ENCODE measurements at regions not wholly inside any gene's neighbourhood (a gene's known extent, or its start where the extent isn't known, plus 50 kb on each side); places are given as distances from the start of the nearest gene placed in this dataset.

GRCh38 chr3:127368186-127369032 lies 80.6 kb upstream of the PRR20G start:
- Histone ChIP-seq H3K36me3 (ENCODE audit: control insufficient read depth, insufficient read depth, low read length) (no peaks in the 10 kb centered on the region), H3K27me3 (ENCODE audit: control insufficient read depth, insufficient read depth, low read length) (peaks cover 20% of the 10 kb centered on the region; the same call in 1 of the 2 replicates), H3K27ac (ENCODE audit: low read depth, low read length) (no peak overlapping the region), H3K4me3 (ENCODE audit: low read depth, low read length) (no peak overlapping the region), H3K9me3 (ENCODE audit: control insufficient read depth, insufficient read depth, low read depth, low read length) (no peaks in the 10 kb centered on the region), H3K9ac (ENCODE audit: low read length) (no peak overlapping the region), H3K4me1 (ENCODE audit: control insufficient read depth, insufficient read depth, low read length) (peaks cover 8% of the 10 kb centered on the region; the same call in 1 of the 2 replicates)

GRCh38 chr3:127367593-127367992 lies 79.7 kb upstream of the PRR20G start:
- no peaks in the 10 kb centered on the region for H3K36me3 ChIP-seq (ENCODE audit: control insufficient read depth, insufficient read depth, low read length)
- no peak overlapping the region for H3K9ac ChIP-seq (ENCODE audit: low read length)
- no peak overlapping the region for H3K27ac ChIP-seq (ENCODE audit: low read depth, low read length)
- peaks cover 26% of the 10 kb centered on the region; the same call in 1 of the 2 replicates for H3K27me3 ChIP-seq (ENCODE audit: control insufficient read depth, insufficient read depth, low read length)
- no peaks in the 10 kb centered on the region for H3K9me3 ChIP-seq (ENCODE audit: control insufficient read depth, insufficient read depth, low read depth, low read length)
- no peak overlapping the region for H3K4me3 ChIP-seq (ENCODE audit: low read depth, low read length)
- peaks cover 8% of the 10 kb centered on the region; the same call in 1 of the 2 replicates for H3K4me1 ChIP-seq (ENCODE audit: control insufficient read depth, insufficient read depth, low read length)

DNA sequence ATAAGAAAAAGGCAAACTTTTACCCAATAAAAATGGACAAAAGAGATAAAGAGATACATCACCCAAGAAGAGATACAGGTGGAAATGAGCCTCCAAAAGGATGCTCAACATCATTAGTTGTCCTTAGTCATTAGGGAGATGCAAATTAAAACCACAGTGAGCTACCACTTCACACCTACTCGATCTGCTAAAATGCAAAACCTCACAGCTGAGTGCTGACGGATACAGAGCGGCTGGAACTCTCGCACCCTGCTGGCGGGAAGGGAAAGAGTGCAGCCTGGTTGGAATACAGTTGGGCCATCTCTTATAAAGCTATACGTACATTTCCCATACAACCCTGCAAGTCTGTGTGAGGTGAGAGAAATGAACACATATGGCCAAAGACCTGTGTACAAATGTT lies 78.5 kb upstream of the PRR20G start:
- Histone ChIP-seq H3K36me3 (ENCODE audit: control insufficient read depth, insufficient read depth, low read length) (no peaks in the 10 kb centered on the region), H3K27me3 (ENCODE audit: control insufficient read depth, insufficient read depth, low read length) (peaks cover 26% of the 10 kb centered on the region; the same call in 1 of the 2 replicates), H3K27ac (ENCODE audit: low read depth, low read length) (no peak overlapping the region), H3K4me1 (ENCODE audit: control insufficient read depth, insufficient read depth, low read length) (peaks cover 8% of the 10 kb centered on the region; the same call in 1 of the 2 replicates), H3K9ac (ENCODE audit: low read length) (no peak overlapping the region), H3K9me3 (ENCODE audit: control insufficient read depth, insufficient read depth, low read depth, low read length) (no peaks in the 10 kb centered on the region), H3K4me3 (ENCODE audit: low read depth, low read length) (no peak overlapping the region)

DNA sequence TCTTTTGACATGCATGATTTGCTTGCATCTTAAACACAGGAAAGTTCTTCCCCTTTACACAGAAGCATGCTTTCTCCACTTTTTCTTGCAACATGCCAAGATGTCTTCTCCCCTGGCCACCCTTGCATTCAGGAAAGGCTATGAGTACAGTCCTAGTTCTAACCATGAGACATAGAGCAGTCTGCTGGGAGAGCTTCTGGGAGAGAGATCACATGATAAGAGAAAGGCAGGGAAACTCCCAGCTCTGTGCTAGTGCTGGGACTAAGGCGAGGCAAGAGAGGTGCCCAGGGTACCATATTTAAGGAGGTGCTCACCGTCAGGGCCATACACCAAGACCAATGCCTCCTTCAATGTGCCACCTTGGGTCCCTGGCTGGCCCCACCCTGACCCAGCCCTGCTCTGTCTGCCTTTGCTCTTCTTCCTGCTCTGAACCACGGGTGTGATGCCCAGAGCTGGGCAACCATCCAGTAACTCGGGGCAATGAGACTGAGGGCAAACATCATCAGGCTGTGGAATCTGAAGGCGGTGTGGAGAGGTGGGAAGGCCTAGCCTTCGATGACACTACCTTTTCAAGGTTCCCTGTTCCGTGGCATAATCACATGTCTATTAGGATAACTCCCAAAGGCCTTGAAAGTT lies 77.4 kb upstream of the PRR20G start:
- Histone ChIP-seq H3K36me3 (ENCODE audit: control insufficient read depth, insufficient read depth, low read length) (no peaks in the 10 kb centered on the region), H3K27ac (ENCODE audit: low read depth, low read length) (no peak overlapping the region), H3K9ac (ENCODE audit: low read length) (no peak overlapping the region), H3K4me3 (ENCODE audit: low read depth, low read length) (no peak overlapping the region), H3K27me3 (ENCODE audit: control insufficient read depth, insufficient read depth, low read length) (peaks cover 26% of the 10 kb centered on the region; the same call in 1 of the 2 replicates), H3K4me1 (ENCODE audit: control insufficient read depth, insufficient read depth, low read length) (peaks cover 8% of the 10 kb centered on the region; the same call in 1 of the 2 replicates), H3K9me3 (ENCODE audit: control insufficient read depth, insufficient read depth, low read depth, low read length) (no peaks in the 10 kb centered on the region)

DNA sequence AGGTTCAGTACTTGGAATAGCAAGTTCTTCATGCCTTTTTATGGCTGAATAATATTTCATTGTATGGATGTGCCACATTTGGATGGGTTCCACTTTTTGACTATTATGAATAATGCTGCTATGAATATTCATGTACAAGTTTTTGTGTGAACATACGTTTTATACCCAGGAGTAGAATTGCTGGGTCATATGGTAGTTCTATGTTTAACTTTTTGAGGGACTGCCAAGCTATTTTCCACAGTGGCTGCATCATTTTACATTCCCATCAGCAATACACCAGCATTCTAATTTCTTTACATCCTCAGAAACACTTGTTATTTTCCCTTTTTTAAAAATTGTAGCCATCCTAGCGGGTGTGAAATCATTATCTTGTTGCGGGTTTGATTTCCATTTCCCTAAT lies 76.0 kb upstream of the PRR20G start:
- Histone ChIP-seq H3K27ac (ENCODE audit: low read depth, low read length) (no peak overlapping the region), H3K9me3 (ENCODE audit: control insufficient read depth, insufficient read depth, low read depth, low read length) (peaks cover 2% of the 10 kb centered on the region; the same call in 1 of the 2 replicates), H3K4me3 (ENCODE audit: low read depth, low read length) (no peak overlapping the region), H3K36me3 (ENCODE audit: control insufficient read depth, insufficient read depth, low read length) (no peaks in the 10 kb centered on the region), H3K9ac (ENCODE audit: low read length) (no peak overlapping the region), H3K4me1 (ENCODE audit: control insufficient read depth, insufficient read depth, low read length) (peaks cover 7% of the 10 kb centered on the region; the same call in 1 of the 2 replicates), H3K27me3 (ENCODE audit: control insufficient read depth, insufficient read depth, low read length) (peaks cover 26% of the 10 kb centered on the region; the same call in 1 of the 2 replicates)

- Histone ChIP-seq H3K4me1 (ENCODE audit: control insufficient read depth, insufficient read depth, low read length) (no peaks in the 10 kb centered on the region; the same call in 1 of the 2 replicates), H3K9me3 (ENCODE audit: control insufficient read depth, insufficient read depth, low read depth, low read length) (peaks cover 3% of the 10 kb centered on the region; the same call in 1 of the 2 replicates), H3K27ac (ENCODE audit: low read depth, low read length) (no peak overlapping the region), H3K36me3 (ENCODE audit: control insufficient read depth, insufficient read depth, low read length) (no peaks in the 10 kb centered on the region), H3K27me3 (ENCODE audit: control insufficient read depth, insufficient read depth, low read length) (peaks cover 26% of the 10 kb centered on the region; the same call in 1 of the 2 replicates), H3K9ac (ENCODE audit: low read length) (no peak overlapping the region), H3K4me3 (ENCODE audit: low read depth, low read length) (no peak overlapping the region)
These were observed 75.3 kb upstream of the PRR20G start for GRCh38 chr3:127363171-127363570.

- Histone ChIP-seq H3K9me3 (ENCODE audit: control insufficient read depth, insufficient read depth, low read depth, low read length) (peaks cover 27% of the 10 kb centered on the region), H3K27me3 (ENCODE audit: control insufficient read depth, insufficient read depth, low read length) (peaks cover 22% of the 10 kb centered on the region; the same call in 1 of the 2 replicates), H3K9ac (ENCODE audit: low read length) (no peak overlapping the region), H3K36me3 (ENCODE audit: control insufficient read depth, insufficient read depth, low read length) (no peaks in the 10 kb centered on the region), H3K27ac (ENCODE audit: low read depth, low read length) (no peak overlapping the region), H3K4me1 (ENCODE audit: control insufficient read depth, insufficient read depth, low read length) (no peaks in the 10 kb centered on the region), H3K4me3 (ENCODE audit: low read depth, low read length) (no peak overlapping the region)
These were observed 72.8 kb upstream of the PRR20G start for GRCh38 chr3:127360647-127361046.

DNA sequence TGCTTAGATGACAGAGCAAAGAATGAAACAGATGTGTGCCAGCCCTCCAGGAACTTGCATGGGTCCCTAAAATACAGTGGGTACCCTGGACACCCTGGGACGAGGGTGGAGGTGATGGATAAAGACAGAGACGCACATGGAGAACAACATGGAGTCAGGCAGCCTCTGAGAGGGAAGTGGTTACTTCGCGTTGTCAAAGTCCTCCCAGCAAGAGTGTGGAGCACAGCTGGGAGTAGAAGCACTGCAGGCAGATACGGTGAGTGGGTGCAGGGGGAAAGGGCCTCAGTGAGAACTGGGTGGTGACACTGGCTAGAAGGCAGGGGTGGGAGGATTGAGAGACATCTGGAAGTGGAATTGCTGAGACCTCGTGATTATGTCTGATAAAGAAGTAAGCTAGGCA lies 70.8 kb upstream of the PRR20G start:
- no peaks in the 10 kb centered on the region for H3K4me1 ChIP-seq (ENCODE audit: control insufficient read depth, insufficient read depth, low read length)
- no peak overlapping the region for H3K9ac ChIP-seq (ENCODE audit: low read length)

DNA sequence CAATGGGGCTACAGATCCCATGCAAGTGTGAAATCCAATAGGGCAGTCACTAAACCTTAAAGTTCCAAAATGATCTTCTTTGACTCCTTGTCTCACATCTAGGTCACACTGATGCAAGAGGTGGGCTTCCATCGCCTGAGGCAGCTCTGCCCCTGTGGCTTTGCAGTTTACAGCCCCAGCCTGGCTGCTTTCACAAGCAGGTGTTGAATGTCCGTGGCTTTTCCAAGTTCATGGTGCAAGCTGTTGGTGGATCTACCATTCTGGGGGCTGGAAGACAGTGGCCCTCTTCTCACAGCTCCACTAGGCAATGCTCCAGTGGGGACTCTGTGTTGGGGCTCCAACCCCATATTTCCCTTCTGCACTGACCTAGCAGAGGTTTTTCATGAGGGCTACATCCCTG lies 68.5 kb upstream of the PRR20G start:
- Histone ChIP-seq H3K4me3 (ENCODE audit: low read depth, low read length) (no peak overlapping the region), H3K27ac (ENCODE audit: low read depth, low read length) (no peak overlapping the region), H3K27me3 (ENCODE audit: control insufficient read depth, insufficient read depth, low read length) (0 out of 2 replicates have a peak, but pooled peaks cover 5% of the 10 kb centered on the region), H3K9ac (ENCODE audit: low read length) (no peak overlapping the region), H3K4me1 (ENCODE audit: control insufficient read depth, insufficient read depth, low read length) (no peaks in the 10 kb centered on the region), H3K9me3 (ENCODE audit: control insufficient read depth, insufficient read depth, low read depth, low read length) (peaks cover 36% of the 10 kb centered on the region), H3K36me3 (ENCODE audit: control insufficient read depth, insufficient read depth, low read length) (no peaks in the 10 kb centered on the region)

More for the DNA sequence above, 70.8 kb upstream of the PRR20G start:
- peaks cover 12% of the 10 kb centered on the region; the same call in 1 of the 2 replicates for H3K27me3 ChIP-seq (ENCODE audit: control insufficient read depth, insufficient read depth, low read length)
- H3K27ac ChIP-seq (ENCODE audit: low read depth, low read length): no peak overlapping the region
- H3K9me3 ChIP-seq (ENCODE audit: control insufficient read depth, insufficient read depth, low read depth, low read length): peaks cover 36% of the 10 kb centered on the region
- no peaks in the 10 kb centered on the region for H3K36me3 ChIP-seq (ENCODE audit: control insufficient read depth, insufficient read depth, low read length)
- H3K4me3 ChIP-seq (ENCODE audit: low read depth, low read length): no peak overlapping the region

GRCh38 chr3:127354761-127355160 lies 66.9 kb upstream of the PRR20G start:
- no peak overlapping the region for H3K9ac ChIP-seq (ENCODE audit: low read length)

DNA sequence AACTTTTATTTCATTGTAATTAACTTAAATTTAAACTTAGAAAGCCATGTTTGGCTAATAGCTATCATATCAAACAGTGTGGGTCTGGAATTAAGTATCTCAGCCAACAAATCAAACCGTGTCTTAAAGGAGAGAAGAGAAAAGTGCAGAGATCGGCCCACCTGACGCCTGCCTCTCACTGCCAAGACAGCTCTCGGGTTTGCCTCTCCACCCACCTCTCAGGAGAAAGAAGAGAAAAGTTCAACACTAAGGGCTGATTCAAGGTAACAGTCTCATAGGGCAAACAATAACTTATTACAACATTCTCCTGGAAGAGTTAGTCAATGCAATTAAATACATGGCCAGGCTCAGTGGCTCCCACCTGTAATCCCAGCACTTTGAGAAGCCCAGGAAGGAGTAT lies 64.8 kb upstream of the PRR20G start:
- H3K4me3 ChIP-seq (ENCODE audit: low read depth, low read length): no peak overlapping the region
- no peaks in the 10 kb centered on the region for H3K36me3 ChIP-seq (ENCODE audit: control insufficient read depth, insufficient read depth, low read length)
- no peak overlapping the region for H3K9ac ChIP-seq (ENCODE audit: low read length)
- H3K27me3 ChIP-seq (ENCODE audit: control insufficient read depth, insufficient read depth, low read length): no peaks in the 10 kb centered on the region
- H3K4me1 ChIP-seq (ENCODE audit: control insufficient read depth, insufficient read depth, low read length): no peaks in the 10 kb centered on the region
- no peak overlapping the region for H3K27ac ChIP-seq (ENCODE audit: low read depth, low read length)
- H3K9me3 ChIP-seq (ENCODE audit: control insufficient read depth, insufficient read depth, low read depth, low read length): peaks cover 28% of the 10 kb centered on the region

More at GRCh38 chr3:127354761-127355160, 66.9 kb upstream of the PRR20G start:
- Histone ChIP-seq H3K4me1 (ENCODE audit: control insufficient read depth, insufficient read depth, low read length) (no peaks in the 10 kb centered on the region), H3K27ac (ENCODE audit: low read depth, low read length) (no peak overlapping the region), H3K36me3 (ENCODE audit: control insufficient read depth, insufficient read depth, low read length) (no peaks in the 10 kb centered on the region), H3K9me3 (ENCODE audit: control insufficient read depth, insufficient read depth, low read depth, low read length) (peaks cover 36% of the 10 kb centered on the region), H3K27me3 (ENCODE audit: control insufficient read depth, insufficient read depth, low read length) (0 out of 2 replicates have a peak, but pooled peaks cover 5% of the 10 kb centered on the region), H3K4me3 (ENCODE audit: low read depth, low read length) (no peak overlapping the region)

Measured in HUES6 (cell line).